ENCODE measurements at regions not wholly inside any gene's neighbourhood (a gene's known extent, or its start where the extent isn't known, plus 50 kb on each side); places are given as distances from the start of the nearest gene placed in this dataset.

- WGBS, 2 experiments (ENCODE audit: extremely low coverage in 2 of 2, insufficient read length in 1 of 2): 22% methylated on average over 1 of the region's 3 CpGs; no CpG with 5 or more reads in 1 of the 2 experiments
- ATAC-seq (ENCODE audit: low read depth): no peak
These were observed 750.4 kb downstream of the QKI start for GRCh38 chr6:164164876-164165275.

More at GRCh38 chr6:164164876-164165275, 750.4 kb downstream of the QKI start:
- dilution Hi-C loops (cut with HindIII; ENCODE audit: low sequenced_read_pairs, unreplicated experiment) (no loop called here), in situ Hi-C loops (cut with MboI; ENCODE audit: low sequenced_read_pairs) (no loop called here), intact Hi-C loops (cut with micrococcal nuclease) (no loop called here)
- no peaks in the 10 kb centered on the region for H4K20me1 ChIP-seq (ENCODE audit: insufficient read depth, low read length)
- no peaks in the 10 kb centered on the region for H3K79me1 ChIP-seq (ENCODE audit: low read depth in 1 of 2, low read length in 2 of 2)
- no peak overlapping the region for H2AK9ac ChIP-seq (replicated peaks; ENCODE audit: low read depth, low read length, poor library complexity)
- ChIA-PET CTCF (no interaction called here), POLR2A (ENCODE audit: unreplicated experiment) (no interaction called here)
- TF ChIP-seq MXI1 (IDR thresholded peaks at IDR 0.05; ENCODE audit: borderline replicate concordance, low read depth, low read length) (no peak), NFE2L2 (IDR thresholded peaks at IDR 0.05; ENCODE audit: low read depth, low read length) (no peak), BHLHE40 (IDR thresholded peaks at IDR 0.05; ENCODE audit: low read depth, low read length) (no peak), SMC3 (IDR thresholded peaks at IDR 0.05; ENCODE audit: low read depth, low read length) (no peak), FOS (IDR thresholded peaks at IDR 0.05; ENCODE audit: low read depth, low read length) (no peak), CHD1 (IDR thresholded peaks at IDR 0.05; ENCODE audit: low read depth, low read length) (no peak), POLR2A (IDR thresholded peaks at IDR 0.05; ENCODE audit: low read depth, low read length) (no peak), RCOR1 (IDR thresholded peaks at IDR 0.05; ENCODE audit: insufficient replicate concordance, low read length) (no peak), RAD21 (IDR thresholded peaks at IDR 0.05; ENCODE audit: low read length) (no peak), RFX5 (IDR thresholded peaks at IDR 0.05; ENCODE audit: low read depth, low read length) (no peak)
- no peak overlapping the region for H3K14ac ChIP-seq (replicated peaks; ENCODE audit: low read depth, low read length)
- no peak overlapping the region for H3K23ac ChIP-seq (ENCODE audit: low read depth, low read length)
- no peak overlapping the region for H2BK15ac ChIP-seq (ENCODE audit: low read depth, low read length)
- H2AK5ac ChIP-seq (ENCODE audit: low read depth, low read length): no peak overlapping the region
- H4K5ac ChIP-seq (ENCODE audit: low read depth, low read length): no peak overlapping the region
- H4K8ac ChIP-seq (ENCODE audit: low read depth in 2 of 2, low read length in 2 of 2): no peak overlapping the region
- no peak overlapping the region for H2AFZ ChIP-seq (replicated peaks; ENCODE audit: low read length, poor library complexity)
- H3K18ac ChIP-seq (ENCODE audit: low read depth, low read length): no peak overlapping the region
- no peak overlapping the region for H2BK5ac ChIP-seq (ENCODE audit: low read depth, low read length, poor library complexity, severe bottlenecking)
- BruUV-seq (replicated peaks): no TSS peak
- no peak overlapping the region for H4K91ac ChIP-seq (ENCODE audit: insufficient read depth, low read depth, low read length)
- no peak overlapping the region for H2BK20ac ChIP-seq (ENCODE audit: low read depth, low read length)
- no peak overlapping the region for H3K9ac ChIP-seq (ENCODE audit: low read depth, low read length)
- no peak for DNase-seq
- no peaks in the 10 kb centered on the region for H3K36me3 ChIP-seq (ENCODE audit: control insufficient read depth, insufficient read depth, low read length)
- no peaks in the 10 kb centered on the region for H3K9me1 ChIP-seq (ENCODE audit: insufficient read depth, low read length)
- no peaks in the 10 kb centered on the region for H3K4me1 ChIP-seq (ENCODE audit: control insufficient read depth, insufficient read depth, low read length)
- no peak overlapping the region for H3K4me3 ChIP-seq (ENCODE audit: insufficient read depth, low read depth, low read length)
- no peak overlapping the region for H3K4me2 ChIP-seq (ENCODE audit: low read depth, low read length)
- H3K56ac ChIP-seq (ENCODE audit: extremely low read depth, insufficient read depth, low read length): no peak overlapping the region
- no peak overlapping the region for H3K4ac ChIP-seq (ENCODE audit: low read depth, low read length)
- H2BK120ac ChIP-seq (ENCODE audit: low read depth, low read length): no peak overlapping the region
- peaks cover 21% of the 10 kb centered on the region for H3K9me3 ChIP-seq (ENCODE audit: control insufficient read depth, insufficient read depth, low read length)
- H3K27me3 ChIP-seq (ENCODE audit: control insufficient read depth, insufficient read depth, low read length): no peaks in the 10 kb centered on the region
- no peak overlapping the region for H3K27ac ChIP-seq (ENCODE audit: insufficient read depth, low read length)

All from IMR-90 (cell line).